Spleen (tissue), 11 donors: ENCODE measurements at regions not wholly inside any gene's neighbourhood (a gene's known extent, or its start where the extent isn't known, plus 50 kb on each side); places are given as distances from the start of the nearest gene placed in this dataset.

Experiments used
- DNase-seq: peaks from one replicate; pipeline ENCODE4 v3.0.0-alpha.2; 2020
- H3K27ac ChIP-seq, 8 donors: fragments of 200-600 bp; sonication (generic) in 7 of 8; 1 replicate in 4 of 8; 2 replicates in 4 of 8; pipeline versions ENCODE4 v1.5.0 to v1.8.0; 2016 to 2021; ENCODE audit warnings: inconsistent platforms in 4 of 8, mild to moderate bottlenecking in 4 of 8, moderate library complexity in 1 of 8
- H3K27me3 ChIP-seq, 7 donors: fragments of 200-600 bp; sonication (generic) in 6 of 7; replicated peaks in 1 of 7; 1 replicate in 4 of 7; 2 replicates in 3 of 7; pipeline versions ENCODE4 v1.5.0 to v1.8.0; 2016 to 2021; ENCODE audit warnings: inconsistent platforms in 3 of 7, mild to moderate bottlenecking in 1 of 7
- H3K36me3 ChIP-seq, 6 donors: fragments of 200-600 bp; sonication (generic) in 5 of 6; 1 replicate in 4 of 6; 2 replicates in 2 of 6; pipeline versions ENCODE4 v1.5.0 to v1.8.0; 2016 to 2021; ENCODE audit warnings: inconsistent platforms in 2 of 6
- H3K4me1 ChIP-seq, 6 donors: fragments of 200-600 bp; sonication (generic) in 5 of 6; 1 replicate in 3 of 6; 2 replicates in 3 of 6; pipeline versions ENCODE4 v1.5.0 to v1.8.0; 2016 to 2021; ENCODE audit warnings: inconsistent platforms in 3 of 6
- H3K4me3 ChIP-seq, 8 donors: fragments of 200-600 bp; sonication (generic) in 7 of 8; 1 replicate in 4 of 8; 2 replicates in 4 of 8; pipeline versions ENCODE4 v1.5.0 to v1.8.0; 2016 to 2021; ENCODE audit warnings: inconsistent platforms in 4 of 8, mild to moderate bottlenecking in 4 of 8, moderate library complexity in 2 of 8
- H3K9me3 ChIP-seq, 8 donors: fragments of 200-600 bp; sonication (generic) in 7 of 8; 1 replicate in 4 of 8; 2 replicates in 4 of 8; pipeline versions ENCODE4 v1.5.0 to v1.8.0; 2016 to 2021; ENCODE audit warnings: inconsistent platforms in 4 of 8
- CTCF ChIP-seq, 11 experiments: fragments of 200-600 bp in 7 of 11; fragments of 450-650 bp in 4 of 11; sonication (generic) in 4 of 11; IDR thresholded peaks in 8 of 11; conservative IDR thresholded peaks in 3 of 11; 1 replicate in 7 of 11; 2 replicates in 4 of 11; pipeline versions ENCODE4 v1.4.0 to v1.8.0; 2016 to 2021; ENCODE audit warnings: antibody characterized with exemption in 11 of 11, inconsistent platforms in 4 of 11, mild to moderate bottlenecking in 1 of 11
- POLR2A ChIP-seq, 3 donors: fragments of 450-650 bp; IDR thresholded peaks; one replicate each; pipeline ENCODE4 v1.5.1; 2017; ENCODE audit warnings: antibody characterized with exemption in 3 of 3, mild to moderate bottlenecking in 1 of 3
- POLR2AphosphoS5 ChIP-seq, 3 donors: sonication (generic); formaldehyde crosslinking; IDR thresholded peaks; one replicate each; pipeline ENCODE4 v1.5.1; 2017; ENCODE audit warnings: antibody characterized with exemption in 3 of 3
- WGBS, 5 donors: extraction: QIAGEN DNeasy Blood & Tissue Kit in 3 of 5; methylation state at CpG; one replicate each; pipeline versions ENCODE4 v1.1.5 to v1.1.7; 2013 to 2018; 5-methylcytosine and 5-hydroxymethylcytosine counted together
- intact Hi-C: fragments of 100-400 bp; cut with DNase I; formaldehyde crosslinking; loops from one replicate; pipeline ENCODE4 v1.15.0; 2023; ENCODE audit warnings: low total_unique reads
- donor health status: healthy with polysubstance abuse.
- donor health status: DM: no; HTN: no; CAD: no; lungs with moderate emphysema.
- donor health status: DM: no; HTN: no; CAD: no.
- donor health status: Bipolar disorder and iron deficiency.
- donor health status: healthy.
- donor health status: DM: no; HTN: no; CAD: no.
- donor health status: DM: yes; HTN: yes; CAD: no.

- intact Hi-C loops: no loop called here
- H3K4me1 ChIP-seq: peaks cover 0 to 15% (median 4%) of the 10 kb centered on the region in 6 donors
- no peaks in the 10 kb centered on the region for H3K9me3 ChIP-seq
- WGBS, 5 donors: 44 to 54% (median 48%) methylated on average over 2 of the region's 2 CpGs
- H3K36me3 ChIP-seq: no peaks in the 10 kb centered on the region
- no peak for DNase-seq
- no peak overlapping the region for H3K4me3 ChIP-seq
- TF ChIP-seq CTCF (IDR thresholded peaks at IDR 0.05 in 8 of 11, conservative IDR thresholded peaks at IDR 0.05 in 3 of 11) (no peak), POLR2AphosphoS5 (IDR thresholded peaks at IDR 0.05) (no peak), POLR2A (IDR thresholded peaks at IDR 0.05) (no peak)
- peak overlapping the region in 3 of 8 donors; percentile 71 to 83 (median 74) for H3K27ac ChIP-seq
- H3K27me3 ChIP-seq: peaks cover 0 to 9% (median 0%) of the 10 kb centered on the region in 7 donors
These were observed 89.6 kb downstream of the INSIG2 start for GRCh38 chr2:118177884-118178283.

GRCh38 chr2:118177318-118177717, 89.0 kb downstream of the INSIG2 start:
- no peak for DNase-seq

GRCh38 chr2:118176601-118177000, 88.3 kb downstream of the INSIG2 start:
- Histone ChIP-seq H3K4me1 (peaks cover 0 to 15% (median 4%) of the 10 kb centered on the region in 6 donors), H3K27ac (peak overlapping the region in 7 of 8 donors; percentile 55 to 83 (median 71)), H3K4me3 (no peak overlapping the region), H3K9me3 (no peaks in the 10 kb centered on the region), H3K36me3 (no peaks in the 10 kb centered on the region), H3K27me3 (peaks cover 0 to 11% (median 0%) of the 10 kb centered on the region in 7 donors)
- no peak for DNase-seq
- intact Hi-C loops: no loop called here
- TF ChIP-seq POLR2A (IDR thresholded peaks at IDR 0.05) (no peak), POLR2AphosphoS5 (IDR thresholded peaks at IDR 0.05) (no peak), CTCF (IDR thresholded peaks at IDR 0.05 in 8 of 11, conservative IDR thresholded peaks at IDR 0.05 in 3 of 11) (no peak)
- WGBS, 5 donors: 45 to 69% (median 52%) methylated on average over 3 of the region's 3 CpGs

More at GRCh38 chr2:118177318-118177717, 89.0 kb downstream of the INSIG2 start:
- H3K27ac ChIP-seq: peak overlapping the region in 7 of 8 donors; percentile 55 to 83 (median 71)
- intact Hi-C loops: no loop called here
- no peak overlapping the region for H3K4me3 ChIP-seq
- no peaks in the 10 kb centered on the region for H3K9me3 ChIP-seq
- no peak for TF ChIP-seq CTCF (IDR thresholded peaks at IDR 0.05 in 8 of 11, conservative IDR thresholded peaks at IDR 0.05 in 3 of 11)
- 38 to 54% (median 43%) methylated on average over 3 of the region's 3 CpGs for WGBS, 5 donors
- peaks cover 0 to 15% (median 4%) of the 10 kb centered on the region in 6 donors for H3K4me1 ChIP-seq
- peaks cover 0 to 11% (median 0%) of the 10 kb centered on the region in 7 donors for H3K27me3 ChIP-seq
- no peaks in the 10 kb centered on the region for H3K36me3 ChIP-seq

GRCh38 chr2:118171546-118171945, 83.3 kb downstream of the INSIG2 start:
- no peak for DNase-seq

More at GRCh38 chr2:118171546-118171945, 83.3 kb downstream of the INSIG2 start:
- peak overlapping the region in 4 of 8 donors; percentile 47 to 84 (median 73) for H3K27ac ChIP-seq
- H3K4me3 ChIP-seq: no peak overlapping the region
- intact Hi-C loops: no loop called here
- TF ChIP-seq POLR2A (IDR thresholded peaks at IDR 0.05) (no peak), CTCF (IDR thresholded peaks at IDR 0.05 in 8 of 11, conservative IDR thresholded peaks at IDR 0.05 in 3 of 11) (no peak), POLR2AphosphoS5 (IDR thresholded peaks at IDR 0.05) (no peak)
- WGBS, 5 donors: 93 to 98% (median 96%) methylated on average over 2 of the region's 2 CpGs
- no peaks in the 10 kb centered on the region for H3K9me3 ChIP-seq
- peaks cover 0 to 20% (median 13%) of the 10 kb centered on the region in 6 donors for H3K4me1 ChIP-seq
- no peaks in the 10 kb centered on the region for H3K36me3 ChIP-seq
- peaks cover 0 to 11% (median 0%) of the 10 kb centered on the region in 7 donors for H3K27me3 ChIP-seq
